GM12873 (cell line): ENCODE measurements at regions not wholly inside any gene's neighbourhood (a gene's known extent, or its start where the extent isn't known, plus 50 kb on each side); places are given as distances from the start of the nearest gene placed in this dataset.

Experiments used
- TF ChIP-seq, protein P1 (sequence below): IDR thresholded peaks from 2 replicates; pipeline ENCODE4 v1.5.1; 2012; ENCODE audit warnings: low read depth, mild to moderate bottlenecking, moderate library complexity, low read length, control low read depth; ENCODE audit not compliant: insufficient read depth; ENCODE audit errors: missing control alignments

DNA sequence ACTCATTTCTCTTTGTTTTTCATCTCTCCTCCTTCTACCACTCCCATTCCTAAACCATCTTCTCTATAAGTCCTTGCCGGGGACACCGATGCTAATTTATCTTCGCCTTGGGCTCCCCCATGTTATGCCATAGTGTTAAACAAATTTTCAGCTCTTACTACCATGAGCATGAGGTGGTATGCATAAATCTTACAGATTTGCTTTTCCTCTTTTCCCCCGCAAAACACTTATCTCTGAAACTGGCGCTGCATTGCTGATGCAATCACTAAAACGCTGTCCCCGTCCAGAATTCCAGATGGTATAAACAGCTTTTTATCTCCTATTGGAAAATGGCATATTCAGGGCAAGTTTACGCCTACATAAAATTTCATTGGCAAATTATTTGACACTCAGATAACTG is 673.6 kb upstream of the CDH8 start:
- TF ChIP-seq, protein P1, sequence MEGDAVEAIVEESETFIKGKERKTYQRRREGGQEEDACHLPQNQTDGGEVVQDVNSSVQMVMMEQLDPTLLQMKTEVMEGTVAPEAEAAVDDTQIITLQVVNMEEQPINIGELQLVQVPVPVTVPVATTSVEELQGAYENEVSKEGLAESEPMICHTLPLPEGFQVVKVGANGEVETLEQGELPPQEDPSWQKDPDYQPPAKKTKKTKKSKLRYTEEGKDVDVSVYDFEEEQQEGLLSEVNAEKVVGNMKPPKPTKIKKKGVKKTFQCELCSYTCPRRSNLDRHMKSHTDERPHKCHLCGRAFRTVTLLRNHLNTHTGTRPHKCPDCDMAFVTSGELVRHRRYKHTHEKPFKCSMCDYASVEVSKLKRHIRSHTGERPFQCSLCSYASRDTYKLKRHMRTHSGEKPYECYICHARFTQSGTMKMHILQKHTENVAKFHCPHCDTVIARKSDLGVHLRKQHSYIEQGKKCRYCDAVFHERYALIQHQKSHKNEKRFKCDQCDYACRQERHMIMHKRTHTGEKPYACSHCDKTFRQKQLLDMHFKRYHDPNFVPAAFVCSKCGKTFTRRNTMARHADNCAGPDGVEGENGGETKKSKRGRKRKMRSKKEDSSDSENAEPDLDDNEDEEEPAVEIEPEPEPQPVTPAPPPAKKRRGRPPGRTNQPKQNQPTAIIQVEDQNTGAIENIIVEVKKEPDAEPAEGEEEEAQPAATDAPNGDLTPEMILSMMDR: no peak

DNA sequence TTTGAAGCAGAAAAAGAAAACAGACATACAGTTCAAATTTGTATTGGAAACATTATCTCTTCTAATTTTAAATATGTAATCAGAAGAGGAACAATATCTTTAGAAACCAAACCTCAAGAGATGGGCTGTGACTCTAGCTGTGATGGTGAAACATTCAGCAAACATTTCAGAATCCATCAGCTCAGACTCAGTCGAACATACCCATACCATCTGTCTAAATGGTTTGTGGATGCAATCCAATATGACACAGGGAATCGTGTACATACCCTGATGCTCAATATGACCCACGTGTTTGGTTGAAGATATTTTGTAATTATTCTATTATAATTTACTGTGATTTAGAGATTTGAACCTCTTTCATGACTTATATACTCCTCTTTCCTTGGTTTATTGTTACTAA is 665.2 kb upstream of the CDH8 start:
- TF ChIP-seq, protein P1: no peak

DNA sequence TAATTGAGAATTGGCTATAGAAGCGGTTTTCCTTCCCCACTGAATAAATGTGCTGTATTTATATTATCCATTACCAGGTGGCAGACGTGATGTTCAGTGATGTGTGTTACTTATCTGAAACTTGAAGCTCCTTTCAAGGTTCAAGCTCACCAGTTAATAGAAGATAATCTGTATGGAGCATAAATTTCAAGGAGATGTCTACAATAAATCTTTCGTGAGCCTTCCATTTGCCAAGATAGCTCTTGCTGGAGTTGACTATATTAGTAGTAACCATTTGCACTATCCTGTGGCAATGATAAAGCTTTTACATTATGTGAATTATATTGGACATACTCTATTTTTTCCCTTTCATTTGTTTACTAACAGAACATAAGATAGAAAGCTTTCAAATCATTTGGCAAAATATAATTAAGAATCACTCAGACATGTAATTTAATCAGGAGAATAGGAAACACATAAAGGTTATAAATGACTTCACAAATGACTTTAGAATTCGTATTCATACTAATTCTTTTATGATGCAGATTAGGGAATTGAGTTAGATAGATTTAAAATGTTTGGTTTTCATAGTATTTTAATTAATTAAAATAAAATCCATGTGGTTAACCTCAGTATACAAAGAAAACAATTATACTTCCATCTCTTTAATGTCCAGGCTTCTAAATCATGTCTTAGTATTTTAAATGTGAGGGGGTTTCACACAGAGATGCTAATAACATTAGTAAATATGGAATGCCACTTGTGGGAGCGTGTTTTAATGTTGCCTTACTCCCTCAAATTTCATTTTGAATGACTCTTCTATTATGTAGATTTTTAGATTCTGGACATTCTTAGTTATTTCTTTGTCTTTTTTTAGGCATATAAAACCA is 664.4 kb upstream of the CDH8 start:
- TF ChIP-seq, protein P1: no peak

DNA sequence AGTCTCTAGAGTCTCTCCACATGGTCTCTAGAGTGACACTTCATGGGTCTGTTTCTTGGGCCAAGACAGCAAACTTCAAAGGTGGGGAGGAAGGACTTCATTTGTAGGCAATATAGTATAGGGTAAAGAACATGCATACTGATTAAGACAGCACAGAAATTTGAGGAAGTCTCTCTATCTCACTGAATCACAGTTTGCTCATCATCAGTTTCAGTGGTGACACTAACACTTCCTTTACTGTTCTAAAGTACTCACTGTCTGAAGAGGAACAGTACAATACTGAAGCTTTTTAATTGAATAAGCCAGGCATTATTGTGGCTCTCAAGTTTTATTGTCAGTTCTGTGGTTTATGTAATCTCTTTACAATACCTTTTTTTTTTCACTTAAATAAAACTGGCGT is 656.4 kb upstream of the CDH8 start:
- TF ChIP-seq, protein P1: no peak

DNA sequence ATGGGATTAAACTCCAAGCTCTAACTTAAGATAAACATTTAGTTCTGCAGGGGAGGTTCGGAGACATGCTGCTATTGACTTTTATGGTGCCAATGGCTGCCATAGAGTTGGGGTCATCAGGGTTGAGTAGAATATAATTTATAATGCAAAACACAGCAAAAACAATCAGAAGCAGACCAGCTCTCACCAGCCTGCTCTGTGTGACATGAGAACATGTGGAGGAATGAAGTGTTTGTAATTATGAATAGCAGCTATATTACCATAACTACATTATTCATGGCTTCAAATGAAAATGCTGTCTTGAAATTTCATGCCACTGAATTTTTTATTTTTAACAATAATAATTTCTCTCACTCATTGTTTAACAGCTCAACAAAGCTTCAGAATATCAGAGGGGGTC is 645.6 kb upstream of the CDH8 start:
- TF ChIP-seq, protein P1: no peak

DNA sequence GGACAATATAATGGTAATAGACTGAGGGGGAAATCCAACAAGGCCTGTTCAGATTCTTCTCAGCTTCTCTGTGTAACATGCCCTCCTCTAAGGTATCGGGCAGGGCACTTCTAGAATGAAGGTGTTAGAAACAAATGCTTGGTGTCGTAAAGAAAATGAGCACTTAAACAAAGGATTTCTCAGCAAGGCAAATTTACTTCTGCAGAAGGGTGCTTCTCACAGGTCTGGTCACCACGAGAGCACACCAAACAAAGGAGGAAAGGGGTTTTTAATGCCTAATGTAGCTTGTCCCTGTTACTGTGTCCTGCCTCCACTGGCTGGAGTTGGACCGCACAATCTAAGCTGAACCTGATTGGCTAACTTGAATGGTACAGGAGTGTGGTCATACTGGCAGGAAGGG is 642.6 kb upstream of the CDH8 start:
- TF ChIP-seq, protein P1: no peak

DNA sequence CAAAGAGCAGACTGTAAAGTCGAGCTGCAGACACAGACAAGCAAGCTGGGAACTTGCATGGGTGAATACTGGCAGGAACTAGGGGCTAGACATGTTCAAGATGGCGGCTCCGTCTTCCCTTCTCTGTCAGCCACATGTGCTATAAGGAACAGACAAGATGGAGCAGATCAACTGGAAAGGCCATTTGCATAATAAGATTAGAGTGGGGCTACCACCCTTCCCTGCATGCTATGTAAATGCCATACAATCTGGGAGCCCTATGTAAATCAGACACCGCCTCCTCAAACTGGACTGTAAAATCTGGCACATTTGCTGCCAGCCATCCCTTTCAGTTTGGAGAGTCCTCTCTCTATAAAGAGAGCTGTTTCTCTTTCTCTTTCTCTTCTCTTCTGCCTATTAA is 640.1 kb upstream of the CDH8 start:
- TF ChIP-seq, protein P1: no peak
